GM18870 (cell line): ENCODE measurements at regions not wholly inside any gene's neighbourhood (a gene's known extent, or its start where the extent isn't known, plus 50 kb on each side); places are given as distances from the start of the nearest gene placed in this dataset.
"Not testable (repeated sequence)": the region's sequence is repeated elsewhere in the genome, so short reads cannot be mapped to it uniquely, and the experiment has no call there.

ENCODE experiments used
- ATAC-seq: cut with Tn5 transposase; IDR thresholded peaks from one replicate; pipeline ENCODE4 v1.9.1; 2021; ENCODE audit warnings: moderate library complexity; ENCODE audit not compliant: unreplicated experiment

- ATAC-seq, result no peak
Observed at GRCh38 chr3:78235841-78236240, 1195.9 kb downstream of the ROBO2 start.

- ATAC-seq, result no peak
Observed at GRCh38 chr3:78238811-78239210, 1198.9 kb downstream of the ROBO2 start.

GRCh38 chr3:78242724-78243123 lies 1202.8 kb downstream of the ROBO2 start:
- no peak for ATAC-seq

DNA sequence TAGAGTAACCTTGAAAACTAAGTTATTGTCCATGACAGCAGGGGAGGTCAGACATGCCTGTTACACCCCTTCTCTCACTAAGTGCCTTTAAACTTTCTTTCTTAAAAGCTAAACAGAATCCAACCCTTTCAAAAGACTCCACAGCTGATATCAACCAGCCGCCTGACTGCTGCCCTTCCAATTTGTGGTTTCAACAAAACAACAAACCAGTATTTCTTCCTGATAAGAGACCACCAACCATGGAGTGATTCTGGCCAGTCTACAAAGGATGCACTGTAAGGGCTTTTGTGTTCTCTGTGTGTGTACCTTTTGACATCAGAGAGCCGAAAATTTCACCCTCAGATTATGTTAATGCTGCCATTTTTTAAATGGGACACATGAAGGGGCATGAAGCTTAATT lies 1204.2 kb downstream of the ROBO2 start:
- no peak for ATAC-seq

DNA sequence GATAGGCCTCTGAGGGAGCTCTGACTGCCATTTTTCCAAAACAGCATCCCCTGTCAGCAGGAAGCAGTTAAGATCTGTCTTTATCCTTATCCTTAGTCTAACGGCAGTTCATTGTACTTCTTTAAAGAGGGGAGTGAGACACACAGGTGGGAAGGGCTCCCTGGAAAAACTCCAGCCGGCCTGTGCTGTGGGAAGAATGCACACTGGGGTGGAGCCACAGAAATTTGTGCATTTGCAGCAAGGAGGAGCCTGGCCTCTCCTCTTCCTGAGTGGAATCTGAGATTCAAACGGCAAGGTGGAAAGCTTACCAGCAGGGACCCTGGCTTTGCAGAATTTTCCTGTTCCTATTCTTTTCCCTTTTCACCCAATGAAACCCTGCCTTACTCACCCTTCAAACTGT lies 1209.4 kb downstream of the ROBO2 start:
- ATAC-seq, result no peak

- no peak for ATAC-seq
Observed at GRCh38 chr3:78253860-78254259, 1214.0 kb downstream of the ROBO2 start.

DNA sequence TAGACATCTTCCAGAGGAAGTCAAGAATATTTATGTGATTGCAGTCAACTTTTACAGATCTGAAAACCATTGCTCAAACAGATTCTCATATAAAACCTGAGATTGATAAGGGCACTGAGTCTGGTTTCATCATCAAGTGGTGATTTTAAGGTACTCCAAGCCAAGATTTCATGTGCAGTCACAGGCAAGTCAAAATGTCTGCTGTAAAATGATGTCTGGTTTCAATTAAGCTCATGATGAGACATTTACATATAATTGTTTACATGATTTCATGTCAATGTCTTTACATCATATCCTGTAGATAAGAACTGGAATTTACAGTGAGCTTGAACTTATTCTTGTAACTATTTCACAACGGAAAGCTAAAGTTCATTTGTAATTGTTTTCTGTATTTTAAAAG lies 1215.5 kb downstream of the ROBO2 start:
- ATAC-seq, result no peak

DNA sequence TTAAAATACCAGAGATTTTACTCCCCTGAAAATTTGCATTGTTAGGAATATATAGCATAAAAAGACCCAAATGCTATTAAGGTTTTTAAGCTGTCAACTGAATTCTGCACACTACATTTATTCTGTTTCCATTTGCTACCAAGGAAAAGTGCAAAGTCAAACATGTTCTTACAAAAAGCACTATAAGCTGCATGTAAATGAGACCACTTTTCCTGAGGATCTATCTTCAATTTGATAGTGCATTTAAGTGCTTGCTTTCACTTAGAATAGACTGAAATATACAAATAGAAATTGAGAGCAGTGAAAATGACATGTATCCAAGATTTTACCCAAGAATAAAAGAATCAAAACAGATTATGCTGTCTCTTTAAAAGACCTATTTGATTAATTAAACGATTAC lies 1216.2 kb downstream of the ROBO2 start:
- ATAC-seq, result no peak

DNA sequence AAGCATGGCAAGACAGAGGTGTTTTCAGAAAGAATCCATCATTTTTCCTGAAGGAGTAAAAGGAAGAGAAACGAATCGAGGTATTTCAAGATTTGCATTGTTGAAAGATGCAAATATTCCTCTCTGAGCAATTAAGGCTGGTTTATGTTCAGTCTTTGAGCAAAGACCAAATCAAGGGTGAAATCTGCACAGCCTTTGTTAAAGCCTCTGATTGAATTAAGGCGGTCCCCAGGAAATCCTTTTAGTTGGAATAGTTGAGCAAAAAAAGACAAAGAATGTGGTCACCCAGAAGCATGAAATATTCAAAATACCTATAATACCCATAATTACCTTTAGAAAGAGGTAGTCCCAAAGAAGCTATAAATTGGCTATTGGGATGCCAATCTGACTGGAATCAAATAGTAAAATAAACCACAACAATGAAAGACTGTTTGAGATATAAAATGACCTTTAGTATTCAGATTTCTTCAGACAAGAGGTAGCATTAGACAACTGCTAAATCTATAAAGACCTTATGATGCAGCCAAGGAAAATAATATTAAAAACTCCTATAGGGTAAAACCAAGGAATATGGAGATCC lies 1218.1 kb downstream of the ROBO2 start:
- ATAC-seq, result no peak

DNA sequence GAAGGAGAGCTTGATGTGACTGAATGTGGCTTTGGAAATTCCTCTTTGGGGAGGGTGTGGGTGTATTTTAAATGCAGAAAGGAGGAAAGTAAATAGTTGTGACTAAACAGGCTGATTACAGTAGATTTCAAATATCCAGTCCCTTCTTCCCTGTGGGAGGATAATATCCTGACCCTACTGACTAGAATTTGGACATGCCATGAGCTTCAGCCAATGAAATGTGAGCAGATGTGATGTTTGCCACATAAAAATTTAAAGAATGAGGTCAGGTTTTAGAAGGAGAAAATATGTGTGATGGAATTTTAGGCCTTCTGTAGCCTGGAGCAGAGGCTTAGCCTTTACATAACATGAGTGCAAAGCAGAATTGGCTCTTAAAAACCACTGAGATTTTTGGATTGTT lies 1218.9 kb downstream of the ROBO2 start:
- no peak for ATAC-seq

DNA sequence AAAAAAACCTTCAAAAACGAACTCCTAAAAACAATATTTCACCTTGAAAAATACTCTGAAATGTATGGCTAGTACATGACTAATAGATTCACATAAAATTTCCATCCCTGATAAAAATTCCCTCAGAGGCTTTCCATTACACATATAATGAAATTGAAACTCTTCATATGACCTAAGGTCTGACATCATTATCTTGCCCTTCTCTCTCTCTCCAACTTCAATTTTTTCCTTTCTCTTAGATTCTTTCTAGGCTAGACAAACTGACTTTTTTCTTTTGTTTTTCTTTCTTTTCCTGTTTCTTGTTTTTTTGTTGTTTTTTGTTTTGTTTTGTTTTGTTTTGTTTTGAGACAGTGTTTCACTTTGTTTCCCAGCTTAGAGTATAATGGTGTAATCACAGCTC lies 1220.5 kb downstream of the ROBO2 start:
- ATAC-seq, result no peak

DNA sequence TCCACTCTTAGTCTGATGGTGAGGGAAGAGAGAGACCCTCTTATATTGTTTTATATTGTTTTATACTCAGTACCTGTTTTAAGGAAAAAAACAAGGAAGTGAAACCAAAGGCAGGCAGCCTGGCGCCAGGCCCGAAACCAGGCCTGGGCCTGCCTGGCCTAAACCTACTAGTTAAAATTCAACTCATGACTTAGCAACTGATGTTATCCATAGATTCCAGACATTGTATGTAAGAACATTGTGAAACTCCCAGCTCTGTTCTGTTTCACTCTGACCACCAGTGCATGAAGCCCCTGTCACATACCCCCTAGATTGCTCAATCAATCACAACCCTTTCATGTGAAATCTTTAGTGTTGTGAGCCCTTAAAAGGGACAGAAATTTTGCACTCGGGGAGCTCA lies 1226.7 kb downstream of the ROBO2 start:
- not testable (repeated sequence) for ATAC-seq

DNA sequence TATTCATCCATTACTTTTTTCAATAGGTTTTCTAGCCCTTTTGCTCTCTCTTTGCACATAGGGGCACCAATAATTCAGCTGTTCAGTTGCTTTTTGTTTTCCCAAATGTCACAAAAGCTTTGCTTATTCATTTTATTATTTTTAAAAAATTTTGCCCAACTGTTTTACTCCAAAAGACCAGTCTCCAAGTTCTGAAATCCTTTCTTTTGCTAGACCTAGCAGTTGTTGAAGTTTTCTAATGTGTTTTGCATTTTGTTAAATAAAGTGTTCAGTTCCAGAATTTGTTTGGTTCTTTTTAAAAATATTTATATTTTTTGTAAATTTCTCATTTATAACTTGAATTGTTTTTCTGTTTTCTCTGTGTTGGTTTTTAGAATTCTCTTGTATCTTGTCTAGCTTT lies 1227.3 kb downstream of the ROBO2 start:
- ATAC-seq, result no peak

DNA sequence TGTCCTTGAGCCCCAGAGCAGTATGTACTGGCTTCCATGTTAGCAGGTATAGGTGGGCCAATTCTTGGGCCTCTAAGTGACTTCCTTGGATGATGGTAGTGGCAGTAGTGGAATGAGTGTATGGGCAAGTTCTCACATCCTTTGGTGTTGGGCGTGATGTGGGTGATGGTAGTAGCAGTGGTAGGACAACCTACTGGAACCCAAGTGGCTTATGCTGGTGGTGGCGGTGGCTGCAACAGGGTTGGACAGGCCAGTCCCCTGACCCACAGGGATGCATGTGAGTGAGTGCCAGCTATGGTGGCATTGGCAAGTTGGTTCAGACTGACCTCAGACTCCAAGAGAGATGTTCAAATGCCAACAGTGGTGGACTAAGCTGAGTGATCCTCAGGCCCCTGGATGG lies 1228.2 kb downstream of the ROBO2 start:
- ATAC-seq, result no peak

- no peak for ATAC-seq
Observed at GRCh38 chr3:78268716-78269668, 1229.1 kb downstream of the ROBO2 start.

- ATAC-seq, result no peak
Observed at GRCh38 chr3:78273326-78273725, 1233.4 kb downstream of the ROBO2 start.

DNA sequence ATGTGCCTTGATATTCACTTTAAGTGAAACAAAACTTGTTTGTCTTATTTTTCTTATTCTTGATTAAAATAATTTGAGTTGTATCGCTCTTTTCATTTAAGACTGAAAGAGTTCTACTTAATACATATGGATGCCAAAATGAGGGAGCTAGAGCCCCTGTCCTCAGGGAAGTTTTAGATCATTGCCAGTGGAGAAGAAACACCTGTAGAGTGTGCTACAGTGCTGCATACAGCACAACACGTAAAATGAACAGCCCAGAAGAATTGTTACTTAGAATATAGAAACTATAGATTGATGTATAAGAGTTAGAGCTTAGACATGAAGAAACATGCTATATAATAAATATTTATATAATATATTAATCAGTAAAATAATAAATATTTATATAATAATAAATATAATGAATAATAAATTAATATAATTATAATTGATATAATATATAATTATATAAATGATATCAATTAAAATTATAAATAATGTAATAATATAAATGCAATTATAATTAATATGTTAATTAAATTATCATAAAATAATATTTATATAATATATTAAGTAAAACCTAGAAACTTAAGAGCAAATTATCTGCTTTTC lies 1234.7 kb downstream of the ROBO2 start:
- ATAC-seq, result no peak

- peak; percentile 53 for ATAC-seq
Observed at GRCh38 chr3:78275420-78275852, 1235.5 kb downstream of the ROBO2 start.

GRCh38 chr3:78277220-78277619 lies 1237.3 kb downstream of the ROBO2 start:
- ATAC-seq, result peak; percentile 82

DNA sequence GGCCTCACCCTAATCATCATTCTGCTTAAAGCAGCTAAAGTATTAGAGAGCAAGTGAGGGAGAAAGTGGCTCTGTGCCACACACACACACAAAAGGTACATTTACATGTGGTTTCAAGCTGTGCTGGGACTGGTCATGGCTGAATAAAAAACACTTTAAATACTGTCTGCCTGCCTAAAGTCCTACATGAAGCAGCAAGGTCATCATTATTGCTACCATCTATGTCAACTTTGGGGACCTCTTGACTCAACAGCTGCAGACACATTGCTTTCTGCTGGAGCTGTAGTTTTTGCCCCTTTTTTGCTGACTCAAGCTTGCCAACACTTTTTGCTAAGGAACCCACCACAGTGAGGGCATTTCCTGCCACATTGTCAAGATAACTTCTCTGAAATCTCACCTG lies 1237.9 kb downstream of the ROBO2 start:
- ATAC-seq, result peak; percentile 29

- no peak for ATAC-seq
Observed at GRCh38 chr3:78279091-78279490, 1239.2 kb downstream of the ROBO2 start.

DNA sequence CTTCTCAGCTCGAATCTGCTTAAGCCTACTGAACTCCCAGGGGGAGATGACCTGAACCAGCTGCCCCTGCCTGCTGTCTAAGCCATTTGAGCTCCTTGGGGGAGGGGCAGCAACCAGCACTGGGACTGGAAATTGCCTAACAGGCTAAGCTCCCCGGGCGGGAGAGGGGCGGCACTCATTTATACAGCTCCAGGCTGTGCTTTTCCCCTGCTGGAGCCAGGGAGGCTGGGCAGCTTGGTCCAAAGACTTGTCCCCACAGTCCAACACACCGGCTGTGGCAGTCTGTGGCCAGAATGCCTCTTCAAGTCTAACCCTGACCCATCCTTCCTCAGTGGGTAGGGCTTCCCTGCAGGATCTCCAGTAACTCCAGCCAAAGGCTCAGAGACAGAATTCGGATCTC lies 1241.5 kb downstream of the ROBO2 start:
- no peak for ATAC-seq
